Panc1 (cell line): ENCODE measurements at regions not wholly inside any gene's neighbourhood (a gene's known extent, or its start where the extent isn't known, plus 50 kb on each side); places are given as distances from the start of the nearest gene placed in this dataset.

Experiments
- ATAC-seq: fragments of 200-7000 bp; cut with Tn5 transposase; 2 replicates; pipeline ENCODE4 v1.9.1; 2020; ENCODE audit warnings: mild to moderate bottlenecking, moderate library complexity
- BruUV-seq: library from RNA; stranded (reverse); fragments of 400-500 nt; replicated peaks from 2 replicates; lab custom pipeline; 2021; lab: Mats Ljungman, UMichigan
- CTCF ChIA-PET: fragments of 300-600 bp; sonication (Branson Sonifier 250); formaldehyde crosslinking; loops from one replicate; lab custom pipeline; 2022; ENCODE audit warnings: antibody characterized with exemption; lab: Charles Lee
- POLR2A ChIA-PET: fragments of 300-600 bp; sonication (Branson Sonifier 250); formaldehyde crosslinking; loops from one replicate; lab custom pipeline; 2022; ENCODE audit warnings: antibody characterized with exemption; lab: Charles Lee
- DNase-seq: peaks from one replicate; pipeline ENCODE4 v3.0.0-alpha.2; 2010; ENCODE audit warnings: low read depth, low spot score
- H3K27ac ChIP-seq: 2 replicates; pipeline ENCODE4 v1.5.1; 2011; ENCODE audit warnings: mild to moderate bottlenecking, low read length, inconsistent platforms
- H3K27me3 ChIP-seq: fragments of 200-500 bp; sonication (Bioruptor generic); 2 replicates; pipeline ENCODE4 v1.6.0; 2014; ENCODE audit warnings: low read length, inconsistent platforms; ENCODE audit not compliant: control insufficient read depth, insufficient read depth
- H3K36me3 ChIP-seq: fragments of 200-500 bp; sonication (Bioruptor generic); 2 replicates; pipeline ENCODE4 v1.5.1; 2014; ENCODE audit warnings: inconsistent platforms, mild to moderate bottlenecking, low read length, moderate library complexity; ENCODE audit not compliant: control insufficient read depth, insufficient read depth
- H3K4me1 ChIP-seq: 2 replicates; pipeline ENCODE4 v1.5.1; 2011; ENCODE audit warnings: inconsistent platforms, mild to moderate bottlenecking, low read length, moderate library complexity; ENCODE audit not compliant: control insufficient read depth, insufficient read depth
- H3K4me3 ChIP-seq, 2 experiments: 2 replicates each; pipeline ENCODE4 v1.5.1; 2011 to 2012; ENCODE audit warnings: low read depth in 2 of 2, low read length in 2 of 2, mild to moderate bottlenecking in 2 of 2, inconsistent platforms in 1 of 2, moderate library complexity in 1 of 2
- H3K9me3 ChIP-seq: fragments of 200-500 bp; sonication (Bioruptor generic); 2 replicates; pipeline ENCODE4 v1.5.1; 2014; ENCODE audit warnings: low read depth, mild to moderate bottlenecking, inconsistent platforms, low read length, moderate library complexity; ENCODE audit not compliant: control insufficient read depth, insufficient read depth
- POLR2AphosphoS5 ChIP-seq: IDR thresholded peaks from 2 replicates; pipeline ENCODE4 v1.6.1; 2012; ENCODE audit warnings: mild to moderate bottlenecking, low read depth, low read length, moderate library complexity
- SIN3A ChIP-seq: IDR thresholded peaks from 2 replicates; pipeline ENCODE4 v1.6.1; 2012; ENCODE audit warnings: low read depth, mild to moderate bottlenecking, low read length, moderate library complexity, borderline replicate concordance; ENCODE audit not compliant: insufficient read depth
- TCF7L2 ChIP-seq: IDR thresholded peaks from 2 replicates; pipeline ENCODE4 v1.6.1; 2011; ENCODE audit warnings: mild to moderate bottlenecking, low read depth, low read length, inconsistent platforms
- in situ Hi-C: cut with HindIII; loops from 2 replicates; pipeline ENCODE4 v1.10.0; 2016; ENCODE audit warnings: low sequenced_read_pairs, low pct_unique_long_range_greater_than_20kb
- intact Hi-C: fragments of 100-400 bp; cut with micrococcal nuclease; formaldehyde crosslinking; loops from one replicate; pipeline ENCODE4 v1.10.0; 2022; ENCODE audit not compliant: unreplicated experiment
- TF ChIP-seq, protein P1 (sequence below): fragments of 450-650 bp; IDR thresholded peaks from 2 replicates; pipeline ENCODE4 v1.5.1; 2017; ENCODE audit warnings: mild to moderate bottlenecking
- TF ChIP-seq, protein P2 (sequence below), 2 experiments: IDR thresholded peaks; 2 replicates each; pipeline ENCODE4 v1.6.1; 2011 to 2012; ENCODE audit warnings: low read depth in 2 of 2, control low read depth in 1 of 2, low read length in 1 of 2, mild to moderate bottlenecking in 1 of 2, moderate library complexity in 1 of 2; ENCODE audit not compliant: insufficient read depth in 1 of 2

DNA sequence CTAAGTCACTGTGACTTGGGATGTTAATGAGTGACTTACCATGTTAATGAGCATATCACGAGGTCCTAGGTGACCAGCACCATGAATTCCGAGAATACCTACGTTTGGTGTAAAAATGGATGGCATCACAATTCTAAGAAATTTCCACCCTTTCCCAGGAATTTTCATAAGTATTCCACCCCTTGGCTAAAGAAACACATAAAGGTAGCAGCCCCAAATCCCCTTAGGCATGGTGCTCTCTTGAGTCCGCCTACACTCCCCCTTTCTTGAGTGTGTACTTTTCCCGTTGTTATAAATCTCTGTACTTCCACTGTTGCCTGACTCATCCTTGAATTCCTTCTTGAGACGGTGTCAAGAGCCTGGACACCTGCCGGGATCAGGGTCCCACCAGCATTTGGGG lies 504.0 kb upstream of the RBFOX1 start:
- TF ChIP-seq TCF7L2 (no peak), SIN3A (no peak), POLR2AphosphoS5 (no peak)
- TF ChIP-seq, protein P1, sequence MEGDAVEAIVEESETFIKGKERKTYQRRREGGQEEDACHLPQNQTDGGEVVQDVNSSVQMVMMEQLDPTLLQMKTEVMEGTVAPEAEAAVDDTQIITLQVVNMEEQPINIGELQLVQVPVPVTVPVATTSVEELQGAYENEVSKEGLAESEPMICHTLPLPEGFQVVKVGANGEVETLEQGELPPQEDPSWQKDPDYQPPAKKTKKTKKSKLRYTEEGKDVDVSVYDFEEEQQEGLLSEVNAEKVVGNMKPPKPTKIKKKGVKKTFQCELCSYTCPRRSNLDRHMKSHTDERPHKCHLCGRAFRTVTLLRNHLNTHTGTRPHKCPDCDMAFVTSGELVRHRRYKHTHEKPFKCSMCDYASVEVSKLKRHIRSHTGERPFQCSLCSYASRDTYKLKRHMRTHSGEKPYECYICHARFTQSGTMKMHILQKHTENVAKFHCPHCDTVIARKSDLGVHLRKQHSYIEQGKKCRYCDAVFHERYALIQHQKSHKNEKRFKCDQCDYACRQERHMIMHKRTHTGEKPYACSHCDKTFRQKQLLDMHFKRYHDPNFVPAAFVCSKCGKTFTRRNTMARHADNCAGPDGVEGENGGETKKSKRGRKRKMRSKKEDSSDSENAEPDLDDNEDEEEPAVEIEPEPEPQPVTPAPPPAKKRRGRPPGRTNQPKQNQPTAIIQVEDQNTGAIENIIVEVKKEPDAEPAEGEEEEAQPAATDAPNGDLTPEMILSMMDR: no peak
- TF ChIP-seq, protein P2, sequence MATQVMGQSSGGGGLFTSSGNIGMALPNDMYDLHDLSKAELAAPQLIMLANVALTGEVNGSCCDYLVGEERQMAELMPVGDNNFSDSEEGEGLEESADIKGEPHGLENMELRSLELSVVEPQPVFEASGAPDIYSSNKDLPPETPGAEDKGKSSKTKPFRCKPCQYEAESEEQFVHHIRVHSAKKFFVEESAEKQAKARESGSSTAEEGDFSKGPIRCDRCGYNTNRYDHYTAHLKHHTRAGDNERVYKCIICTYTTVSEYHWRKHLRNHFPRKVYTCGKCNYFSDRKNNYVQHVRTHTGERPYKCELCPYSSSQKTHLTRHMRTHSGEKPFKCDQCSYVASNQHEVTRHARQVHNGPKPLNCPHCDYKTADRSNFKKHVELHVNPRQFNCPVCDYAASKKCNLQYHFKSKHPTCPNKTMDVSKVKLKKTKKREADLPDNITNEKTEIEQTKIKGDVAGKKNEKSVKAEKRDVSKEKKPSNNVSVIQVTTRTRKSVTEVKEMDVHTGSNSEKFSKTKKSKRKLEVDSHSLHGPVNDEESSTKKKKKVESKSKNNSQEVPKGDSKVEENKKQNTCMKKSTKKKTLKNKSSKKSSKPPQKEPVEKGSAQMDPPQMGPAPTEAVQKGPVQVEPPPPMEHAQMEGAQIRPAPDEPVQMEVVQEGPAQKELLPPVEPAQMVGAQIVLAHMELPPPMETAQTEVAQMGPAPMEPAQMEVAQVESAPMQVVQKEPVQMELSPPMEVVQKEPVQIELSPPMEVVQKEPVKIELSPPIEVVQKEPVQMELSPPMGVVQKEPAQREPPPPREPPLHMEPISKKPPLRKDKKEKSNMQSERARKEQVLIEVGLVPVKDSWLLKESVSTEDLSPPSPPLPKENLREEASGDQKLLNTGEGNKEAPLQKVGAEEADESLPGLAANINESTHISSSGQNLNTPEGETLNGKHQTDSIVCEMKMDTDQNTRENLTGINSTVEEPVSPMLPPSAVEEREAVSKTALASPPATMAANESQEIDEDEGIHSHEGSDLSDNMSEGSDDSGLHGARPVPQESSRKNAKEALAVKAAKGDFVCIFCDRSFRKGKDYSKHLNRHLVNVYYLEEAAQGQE (IDR thresholded peaks at IDR 0.05; ENCODE audit: insufficient read depth in 1 of 2, low read depth in 2 of 2, low read length in 1 of 2): no peak
- in situ Hi-C loops: no loop called here
- no peaks in the 10 kb centered on the region for H3K27me3 ChIP-seq
- CTCF ChIA-PET: no interaction called here
- intact Hi-C loops: loop anchor here (10.0 kb wide), 1 partner anchor 64 kb away; no protein-coding TSS in a partner anchor
- ATAC-seq (no peak), DNase-seq (no peak)
- POLR2A ChIA-PET: no interaction called here
- H3K9me3 ChIP-seq: no peaks in the 10 kb centered on the region
- H3K4me3 ChIP-seq: no peak overlapping the region
- BruUV-seq: no TSS peak
- no peaks in the 10 kb centered on the region for H3K36me3 ChIP-seq
- no peak overlapping the region for H3K27ac ChIP-seq
- H3K4me1 ChIP-seq: no peaks in the 10 kb centered on the region

DNA sequence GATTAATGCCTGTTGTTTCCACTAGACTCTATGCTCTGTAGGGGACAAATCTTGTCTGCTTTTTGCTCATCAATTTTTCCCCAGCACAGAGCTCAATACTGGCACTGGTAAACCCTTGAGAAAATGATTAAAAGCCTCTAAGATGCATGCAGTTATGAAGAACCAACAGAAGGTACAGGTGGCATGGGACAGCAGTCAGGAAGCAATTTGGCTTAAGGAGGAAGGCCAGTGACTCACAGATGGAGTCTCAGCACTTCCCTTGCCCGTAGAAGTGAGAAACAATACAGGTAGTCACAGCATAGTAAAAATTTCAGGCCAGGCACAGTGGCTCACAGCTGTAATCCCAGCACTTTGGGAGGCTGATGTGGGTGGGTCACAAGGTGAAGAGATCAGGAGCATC lies 504.7 kb upstream of the RBFOX1 start:
- DNase-seq (no peak), ATAC-seq (no peak)
- no peak overlapping the region for H3K4me3 ChIP-seq
- no peaks in the 10 kb centered on the region for H3K9me3 ChIP-seq
- no peaks in the 10 kb centered on the region for H3K36me3 ChIP-seq
- no peak overlapping the region for H3K27ac ChIP-seq
- intact Hi-C loops: loop anchor here (10.0 kb wide), 1 partner anchor 63 kb away; no protein-coding TSS in a partner anchor
- ChIA-PET CTCF (no interaction called here), POLR2A (no interaction called here)
- H3K27me3 ChIP-seq: no peaks in the 10 kb centered on the region
- in situ Hi-C loops: no loop called here
- TF ChIP-seq POLR2AphosphoS5 (no peak), TCF7L2 (no peak), SIN3A (no peak)
- TF ChIP-seq, protein P2 (IDR thresholded peaks at IDR 0.05; ENCODE audit: insufficient read depth in 1 of 2, low read depth in 2 of 2, low read length in 1 of 2): no peak
- TF ChIP-seq, protein P1: no peak
- BruUV-seq: no TSS peak
- H3K4me1 ChIP-seq: no peaks in the 10 kb centered on the region
